ENCODE measurements at regions not wholly inside any gene's neighbourhood (a gene's known extent, or its start where the extent isn't known, plus 50 kb on each side); places are given as distances from the start of the nearest gene placed in this dataset.

DNA sequence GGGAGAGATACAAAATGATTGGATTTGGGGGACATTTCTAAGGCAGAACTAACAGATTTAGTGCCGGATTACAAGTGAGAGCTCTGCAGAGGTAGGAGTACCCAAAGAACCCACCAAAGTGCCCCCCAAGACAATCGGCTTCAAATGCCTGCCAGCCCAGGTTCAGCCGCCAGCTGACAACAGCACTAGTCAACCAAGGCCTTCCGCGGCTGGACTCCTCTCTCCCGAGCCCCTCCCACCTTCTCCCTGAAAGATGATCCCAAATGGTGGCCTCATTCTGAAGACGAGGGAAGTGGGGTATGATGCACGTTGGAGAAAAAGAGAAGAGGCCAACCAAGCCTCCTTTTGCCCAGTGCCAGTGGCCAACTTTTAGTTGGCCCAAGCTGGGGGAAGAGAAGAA lies 210.4 kb upstream of the SLC30A5 start:
- DNase-seq (ENCODE audit: insufficient read length, low spot score) (no peak), FAIRE-seq (no peak)
- TF ChIP-seq, protein P1, sequence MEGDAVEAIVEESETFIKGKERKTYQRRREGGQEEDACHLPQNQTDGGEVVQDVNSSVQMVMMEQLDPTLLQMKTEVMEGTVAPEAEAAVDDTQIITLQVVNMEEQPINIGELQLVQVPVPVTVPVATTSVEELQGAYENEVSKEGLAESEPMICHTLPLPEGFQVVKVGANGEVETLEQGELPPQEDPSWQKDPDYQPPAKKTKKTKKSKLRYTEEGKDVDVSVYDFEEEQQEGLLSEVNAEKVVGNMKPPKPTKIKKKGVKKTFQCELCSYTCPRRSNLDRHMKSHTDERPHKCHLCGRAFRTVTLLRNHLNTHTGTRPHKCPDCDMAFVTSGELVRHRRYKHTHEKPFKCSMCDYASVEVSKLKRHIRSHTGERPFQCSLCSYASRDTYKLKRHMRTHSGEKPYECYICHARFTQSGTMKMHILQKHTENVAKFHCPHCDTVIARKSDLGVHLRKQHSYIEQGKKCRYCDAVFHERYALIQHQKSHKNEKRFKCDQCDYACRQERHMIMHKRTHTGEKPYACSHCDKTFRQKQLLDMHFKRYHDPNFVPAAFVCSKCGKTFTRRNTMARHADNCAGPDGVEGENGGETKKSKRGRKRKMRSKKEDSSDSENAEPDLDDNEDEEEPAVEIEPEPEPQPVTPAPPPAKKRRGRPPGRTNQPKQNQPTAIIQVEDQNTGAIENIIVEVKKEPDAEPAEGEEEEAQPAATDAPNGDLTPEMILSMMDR (IDR thresholded peaks at IDR 0.05; ENCODE audit: insufficient read depth, missing control alignments) = no peak

DNA sequence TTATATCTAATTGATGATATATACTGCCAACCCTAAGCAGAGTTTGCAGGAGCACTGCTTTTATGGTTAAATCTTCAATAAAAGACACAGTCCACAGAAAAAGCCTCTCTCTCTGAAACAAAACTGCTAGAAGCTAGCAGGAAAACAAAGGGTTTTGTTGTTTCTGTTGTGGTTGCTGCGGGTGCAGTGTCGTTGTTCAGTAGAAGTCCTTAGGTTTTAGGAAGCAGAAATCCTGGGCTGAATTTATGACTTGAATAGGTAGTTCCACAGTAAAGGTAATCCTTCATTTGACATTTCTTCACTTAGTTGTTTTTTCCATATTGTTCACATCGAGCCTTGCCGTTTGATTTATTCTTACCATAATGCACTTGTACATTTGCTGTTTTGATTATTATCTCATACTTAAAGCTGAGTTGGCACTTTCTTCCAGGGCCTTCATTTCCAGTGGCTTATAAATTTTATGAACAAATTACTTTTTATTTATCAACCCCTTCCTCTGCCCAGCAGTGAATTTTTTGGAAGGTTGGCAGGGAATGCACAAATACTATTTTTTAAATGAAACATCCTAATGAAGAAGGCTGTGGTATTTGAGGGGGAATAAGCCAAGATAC lies 209.6 kb upstream of the SLC30A5 start:
- DNase-seq (ENCODE audit: insufficient read length, low spot score) (no peak), FAIRE-seq (no peak)
- TF ChIP-seq, protein P1 (IDR thresholded peaks at IDR 0.05; ENCODE audit: insufficient read depth, missing control alignments) = no peak

DNA sequence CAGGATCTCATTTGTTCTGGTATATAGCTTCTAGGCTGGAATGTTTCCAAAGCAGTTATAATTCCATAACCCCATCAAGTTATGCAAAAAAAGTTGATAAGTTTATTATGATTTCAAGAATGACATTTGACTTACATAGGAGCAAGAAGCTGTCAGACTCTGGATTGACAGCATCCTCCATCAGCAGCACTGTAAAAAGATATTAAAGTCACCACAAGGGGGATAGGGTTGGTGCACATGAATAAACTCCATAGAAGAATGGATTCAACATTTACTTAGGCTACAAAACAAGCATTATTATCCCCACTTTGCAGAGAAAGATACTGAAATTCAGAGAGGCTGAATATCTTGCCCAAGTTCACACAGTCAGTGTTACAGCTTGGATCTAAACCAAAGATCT lies 208.9 kb upstream of the SLC30A5 start:
- TF ChIP-seq, protein P1 (IDR thresholded peaks at IDR 0.05; ENCODE audit: insufficient read depth, missing control alignments) = peak; percentile 22
- no peak for FAIRE-seq
- no peak for DNase-seq (ENCODE audit: insufficient read length, low spot score)

DNA sequence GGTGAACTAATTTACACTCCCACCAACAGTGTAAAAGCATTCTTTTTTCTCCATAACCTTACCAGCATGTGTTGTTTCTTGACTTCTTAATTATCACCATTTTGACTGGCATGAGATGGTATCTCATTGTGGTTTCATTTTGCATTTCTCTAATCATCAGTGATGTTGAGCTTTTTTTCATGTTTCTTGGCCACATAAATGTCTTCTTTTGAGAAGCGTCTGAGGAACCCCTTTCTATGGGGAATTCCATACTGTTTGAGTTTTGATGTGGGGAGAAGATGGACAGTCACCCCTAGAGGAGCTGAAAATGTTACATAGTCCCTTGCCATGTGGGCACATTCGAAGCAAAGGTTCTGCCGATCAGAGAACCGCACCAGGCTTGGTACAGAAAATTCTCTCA lies 207.0 kb upstream of the SLC30A5 start:
- FAIRE-seq = no peak
- DNase-seq (ENCODE audit: insufficient read length, low spot score) = no peak
- TF ChIP-seq, protein P1 (IDR thresholded peaks at IDR 0.05; ENCODE audit: insufficient read depth, missing control alignments) = no peak

DNA sequence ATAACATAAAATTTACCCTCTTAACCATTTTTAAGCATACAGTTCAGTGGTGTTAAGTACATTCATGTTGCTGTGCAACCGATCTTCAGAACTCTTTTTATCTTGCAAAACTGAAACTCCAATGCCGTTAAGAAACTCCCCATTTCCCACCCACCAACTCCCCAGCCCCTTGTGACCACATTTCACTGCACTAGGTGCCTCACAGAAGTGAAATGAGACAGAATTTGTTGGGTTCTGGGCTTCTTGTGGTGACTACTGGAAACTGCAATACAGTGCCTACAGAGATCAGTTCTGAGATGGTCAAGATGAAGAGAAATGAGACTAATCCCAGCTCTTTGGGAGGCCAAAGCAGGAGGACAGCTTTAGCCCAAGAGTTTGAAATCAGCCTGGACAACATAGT lies 202.1 kb upstream of the SLC30A5 start:
- no peak for FAIRE-seq

DNA sequence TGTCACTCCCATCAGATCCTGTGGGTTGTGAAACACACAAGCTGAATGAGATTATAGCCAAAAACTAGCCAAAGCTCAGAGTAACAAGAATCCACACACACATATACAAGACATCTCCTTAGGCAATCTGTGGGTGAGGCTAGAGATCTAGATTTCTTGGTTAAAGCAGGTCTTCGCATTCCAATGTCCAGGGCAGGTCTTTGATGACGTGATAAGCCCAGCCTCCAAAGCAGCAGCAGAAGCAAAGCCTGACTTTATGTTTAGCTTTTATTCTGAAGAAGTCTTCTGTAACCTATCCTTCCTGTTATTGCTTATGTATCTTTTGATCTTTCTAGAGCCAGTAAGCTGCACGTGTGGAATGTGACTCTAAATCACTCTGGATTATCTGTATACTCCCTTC lies 199.1 kb upstream of the SLC30A5 start:
- TF ChIP-seq, protein P1 (IDR thresholded peaks at IDR 0.05; ENCODE audit: insufficient read depth, missing control alignments) = no peak
- FAIRE-seq = no peak
- DNase-seq (ENCODE audit: insufficient read length, low spot score) = no peak

More for the DNA sequence above, 202.1 kb upstream of the SLC30A5 start:
- no peak for DNase-seq (ENCODE audit: insufficient read length, low spot score)
- TF ChIP-seq, protein P1 (IDR thresholded peaks at IDR 0.05; ENCODE audit: insufficient read depth, missing control alignments) = no peak

DNA sequence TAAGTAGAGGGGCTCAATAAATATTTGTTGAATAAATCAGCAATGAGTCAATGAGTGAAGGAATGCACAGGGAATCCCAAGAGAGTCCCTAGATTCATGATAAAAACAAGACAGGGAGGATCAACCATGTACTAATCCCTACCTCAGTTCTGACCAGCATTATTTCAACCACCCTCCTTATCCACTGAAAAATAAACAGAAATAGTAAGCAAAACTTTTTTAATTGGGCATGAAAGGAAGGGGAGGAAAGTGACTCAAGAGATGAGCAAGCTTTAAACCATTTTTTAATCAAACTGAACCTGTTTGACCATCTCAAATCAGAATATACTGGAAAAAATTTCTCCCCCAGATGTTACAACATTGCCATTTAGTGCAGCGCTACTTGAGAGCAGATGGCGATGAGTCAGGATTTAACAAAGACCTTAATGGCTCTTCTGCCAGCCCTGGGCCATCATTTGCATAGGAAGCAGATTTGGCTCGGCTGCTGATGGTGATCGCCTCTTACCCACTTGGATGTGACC lies 194.8 kb upstream of the SLC30A5 start:
- DNase-seq (ENCODE audit: insufficient read length, low spot score) (no peak), FAIRE-seq (peak; percentile 97)
- TF ChIP-seq, protein P1 (IDR thresholded peaks at IDR 0.05; ENCODE audit: insufficient read depth, missing control alignments) = no peak

Data from D721Med (cell line).